GM19238 (cell line): ENCODE measurements at regions not wholly inside any gene's neighbourhood (a gene's known extent, or its start where the extent isn't known, plus 50 kb on each side); places are given as distances from the start of the nearest gene placed in this dataset.

ENCODE experiments used
- DNase-seq: peaks from one replicate; pipeline ENCODE4 v3.0.0; 2011; ENCODE audit warnings: low spot score; ENCODE audit not compliant: insufficient read length

DNA sequence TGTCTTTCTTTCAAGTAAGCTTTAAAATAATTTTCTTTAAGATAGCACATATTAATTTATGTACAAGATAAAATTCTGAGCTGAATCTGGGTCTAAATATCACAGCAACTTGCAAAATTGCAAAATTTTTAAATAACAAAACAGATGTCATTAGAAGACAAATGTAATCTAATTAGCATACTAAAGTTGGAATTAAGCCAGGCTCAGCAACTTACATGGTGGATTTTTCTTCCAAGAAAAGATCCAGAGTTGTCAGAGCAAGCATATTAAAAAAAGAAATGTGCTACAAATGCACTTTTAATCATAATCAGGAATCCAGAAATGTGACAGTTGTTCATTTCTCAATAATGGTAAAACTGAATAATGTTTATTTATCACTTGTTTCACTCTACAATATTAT, 906.9 kb upstream of the INTU start:
- DNase-seq, result no peak

DNA sequence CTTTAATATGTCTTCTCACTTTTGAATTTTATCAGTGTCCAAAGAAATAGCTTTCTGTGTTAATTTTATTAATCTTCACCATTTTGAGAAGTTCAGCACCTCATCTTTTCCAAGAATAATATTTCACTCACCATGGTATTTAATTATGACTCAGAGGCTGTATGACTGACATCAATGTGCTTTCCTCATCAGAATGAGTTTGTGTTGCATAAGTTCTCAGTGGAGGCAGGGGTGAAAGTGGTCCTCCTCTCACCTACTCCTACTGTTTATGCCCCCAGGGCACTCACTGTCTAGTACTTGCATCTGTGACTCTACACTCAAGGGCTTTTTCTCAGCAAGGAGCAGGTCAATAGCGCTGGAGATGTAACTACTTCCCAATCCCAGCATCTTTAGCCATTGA, 905.3 kb upstream of the INTU start:
- no peak for DNase-seq

DNA sequence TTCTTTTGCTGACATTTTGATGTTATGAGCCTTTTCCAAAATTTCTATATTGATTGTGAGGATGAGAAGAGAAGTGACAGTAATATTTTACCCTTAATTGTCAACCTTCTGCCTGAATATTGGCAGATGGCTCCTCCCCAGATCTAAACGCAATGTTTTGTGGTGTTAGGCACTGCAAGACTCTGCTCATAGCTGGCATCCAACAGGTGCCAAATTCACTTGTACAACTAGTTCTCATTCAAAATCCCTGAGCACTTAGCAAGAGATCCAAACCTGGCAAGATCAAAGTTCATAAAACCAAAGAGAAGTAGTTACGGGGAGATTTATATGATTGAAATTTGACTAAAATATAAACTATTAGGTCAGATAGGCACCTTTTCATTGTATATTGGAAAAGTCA, 901.7 kb upstream of the INTU start:
- DNase-seq, result no peak

DNA sequence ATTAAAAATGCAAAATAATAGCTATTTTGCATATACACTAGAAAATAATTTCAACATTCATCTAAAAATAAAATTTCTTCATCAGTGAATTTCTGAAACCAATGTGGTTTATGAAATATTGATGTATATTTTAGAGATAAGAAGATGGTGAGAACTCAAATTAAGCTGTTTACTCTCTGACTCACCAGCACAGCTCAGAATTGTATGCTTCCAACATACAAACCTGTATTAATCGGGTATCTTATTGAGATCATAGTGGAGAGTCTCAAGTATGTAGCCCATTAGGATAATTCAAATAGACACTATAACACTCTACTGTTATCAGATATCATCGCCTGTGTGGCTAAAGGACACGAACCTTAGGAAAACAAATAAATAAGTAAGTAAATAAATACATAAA, 899.5 kb upstream of the INTU start:
- no peak for DNase-seq

DNA sequence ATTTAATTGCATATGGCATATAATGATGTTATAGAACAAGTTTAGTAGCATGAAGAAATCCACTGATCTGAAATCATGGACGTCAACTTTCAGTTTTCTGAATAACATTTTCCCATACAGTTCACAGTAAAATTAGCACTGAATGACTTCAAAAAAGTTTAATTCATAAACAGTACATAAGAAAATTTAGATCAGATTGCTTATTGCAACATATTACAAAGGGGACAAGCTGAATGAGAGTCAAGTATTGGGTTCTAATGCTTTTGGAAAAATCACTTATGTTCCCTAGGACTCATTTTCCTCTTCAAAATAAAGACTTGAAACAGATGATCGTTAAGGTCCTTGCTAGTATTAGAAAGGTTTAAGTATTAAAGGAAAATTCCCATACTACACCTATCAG, 898.3 kb upstream of the INTU start:
- DNase-seq, result no peak

DNA sequence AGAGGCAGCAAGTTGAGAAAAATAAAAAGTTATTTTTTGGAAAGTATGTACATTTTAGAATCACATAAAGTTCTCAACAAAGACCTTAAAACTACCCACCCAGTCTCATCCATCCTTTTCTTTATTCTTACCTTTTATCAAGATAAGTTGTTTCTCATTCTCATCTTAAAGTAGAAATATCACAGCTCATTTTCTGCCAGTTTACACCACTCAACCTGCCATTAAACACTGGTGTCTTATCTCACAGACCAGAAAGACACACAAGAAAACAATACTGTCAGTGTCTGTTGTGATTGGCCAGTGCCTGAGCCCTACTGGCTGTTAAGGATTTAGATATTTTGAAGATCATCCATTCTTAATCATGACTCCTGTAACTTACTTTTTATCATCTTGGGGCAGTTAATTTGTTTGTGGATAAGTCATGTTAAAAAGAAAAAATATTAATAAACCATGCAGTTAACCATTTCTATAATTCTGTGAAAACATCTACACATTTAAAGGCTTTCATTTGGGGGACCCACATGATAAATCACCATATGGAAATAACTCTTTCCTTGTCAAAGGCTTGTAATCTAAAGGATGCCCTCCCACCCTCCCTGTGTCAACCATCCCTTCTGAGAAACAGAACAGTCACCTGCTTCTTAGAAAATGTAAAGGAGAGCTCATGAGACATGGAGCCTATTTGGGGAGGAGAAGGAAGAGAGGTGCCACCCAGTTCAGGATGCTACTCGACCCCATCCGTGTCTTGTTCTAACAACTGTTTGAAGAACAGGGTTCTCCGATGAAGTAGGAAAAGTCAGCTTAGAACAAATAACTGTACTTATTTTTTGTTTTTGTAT, 897.2 kb upstream of the INTU start:
- DNase-seq, result no peak

DNA sequence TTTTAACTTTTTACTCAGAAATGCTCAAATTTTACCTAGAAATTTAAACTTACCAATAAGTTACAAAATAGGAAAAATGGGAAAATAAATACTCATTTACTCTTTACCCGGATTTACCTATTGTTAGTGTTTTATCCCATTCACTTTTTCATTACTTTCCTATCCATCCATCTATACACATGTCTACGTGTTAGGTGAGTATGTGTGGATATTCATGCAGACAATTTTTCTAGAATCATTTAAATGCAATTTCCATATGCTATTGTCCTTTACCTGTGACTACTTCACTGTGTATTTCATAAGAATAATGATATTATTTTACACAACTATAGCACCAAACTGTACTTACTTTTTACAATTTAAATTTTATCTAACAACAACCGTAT, 896.6 kb upstream of the INTU start:
- no peak for DNase-seq

DNA sequence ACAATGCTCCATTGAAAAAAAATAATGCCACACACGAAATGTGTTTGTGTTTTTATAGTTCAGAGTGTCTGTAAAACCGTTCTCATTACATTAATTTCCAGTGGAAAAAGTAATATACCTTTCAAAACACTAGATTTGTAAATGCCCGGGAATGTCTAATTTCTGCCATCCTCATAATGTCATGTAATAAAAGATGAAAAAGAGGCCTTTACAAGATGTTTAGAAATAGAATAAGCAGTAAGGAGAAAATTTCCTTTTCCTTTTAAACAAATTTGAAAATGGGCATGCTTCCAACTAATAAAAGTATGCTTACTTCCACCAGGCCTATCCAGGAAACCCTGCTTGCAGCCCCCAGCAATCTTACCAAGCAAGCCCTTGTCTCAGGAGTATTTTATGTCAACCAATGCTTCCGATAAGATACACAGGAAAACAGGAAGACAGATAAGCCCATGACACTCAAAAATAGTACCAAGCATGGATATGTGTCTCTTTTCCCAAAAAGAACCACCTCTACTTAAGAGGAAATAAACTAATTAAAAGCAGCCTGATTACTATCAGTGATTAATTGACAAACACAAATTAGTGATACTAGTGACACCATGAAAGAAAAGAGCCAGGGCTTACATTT, 894.7 kb upstream of the INTU start:
- no peak for DNase-seq

DNA sequence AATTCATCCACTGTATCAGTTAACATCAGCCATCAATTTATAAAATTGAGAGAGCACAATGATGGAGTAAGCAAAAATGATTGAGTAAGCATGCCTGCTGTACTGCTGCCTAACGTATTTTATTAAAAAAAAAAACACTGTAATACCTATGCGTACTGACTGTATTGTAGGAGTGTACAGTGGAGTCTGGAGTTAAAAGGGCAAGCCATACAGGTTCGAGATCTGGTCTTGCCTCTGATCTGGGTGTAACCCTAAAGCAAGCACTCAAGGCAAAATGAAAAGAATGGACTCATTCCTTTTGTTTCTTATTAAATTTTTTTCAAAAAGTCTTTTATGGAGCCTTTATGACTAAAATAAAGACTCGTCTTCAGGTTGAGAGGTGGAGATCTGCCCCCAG, 894.2 kb upstream of the INTU start:
- no peak for DNase-seq

DNA sequence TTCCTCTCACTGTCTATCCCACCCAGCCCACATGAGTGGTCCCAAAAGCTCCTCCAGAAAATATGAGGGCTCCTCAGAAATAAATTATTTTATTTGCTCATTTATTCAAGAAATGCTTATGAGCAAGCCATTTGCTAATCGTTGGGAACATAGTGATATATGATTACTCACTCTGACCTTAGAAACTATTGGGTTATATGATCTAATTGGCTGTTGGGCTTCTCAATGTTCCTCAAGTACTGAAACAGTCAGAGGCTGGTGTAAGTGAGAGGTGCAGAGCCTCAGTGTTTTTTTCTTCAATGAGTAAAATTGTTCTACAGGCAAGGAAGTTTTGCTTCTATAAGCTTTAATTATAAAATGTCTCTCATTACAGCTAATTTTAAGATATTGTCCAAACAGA, 893.8 kb upstream of the INTU start:
- no peak for DNase-seq

DNA sequence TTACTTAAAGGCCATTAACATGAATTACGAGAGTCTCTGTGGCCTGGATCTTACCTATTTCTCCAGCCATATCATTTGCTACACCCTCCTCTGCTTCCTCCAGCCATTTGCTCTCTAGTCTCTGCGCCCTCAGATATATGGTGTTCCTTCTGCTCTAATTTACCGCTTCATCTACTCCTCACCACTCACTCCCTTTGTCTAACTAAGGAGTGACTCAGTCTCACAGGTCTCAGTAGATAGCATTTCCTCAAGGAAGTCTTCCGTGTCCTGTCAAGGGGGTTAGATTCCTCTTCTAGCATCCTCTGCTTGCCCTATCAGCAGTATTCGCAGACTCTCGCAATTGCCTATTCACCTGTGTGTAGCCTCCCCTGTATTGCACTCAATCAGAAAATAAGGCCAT, 892.1 kb upstream of the INTU start:
- no peak for DNase-seq

DNA sequence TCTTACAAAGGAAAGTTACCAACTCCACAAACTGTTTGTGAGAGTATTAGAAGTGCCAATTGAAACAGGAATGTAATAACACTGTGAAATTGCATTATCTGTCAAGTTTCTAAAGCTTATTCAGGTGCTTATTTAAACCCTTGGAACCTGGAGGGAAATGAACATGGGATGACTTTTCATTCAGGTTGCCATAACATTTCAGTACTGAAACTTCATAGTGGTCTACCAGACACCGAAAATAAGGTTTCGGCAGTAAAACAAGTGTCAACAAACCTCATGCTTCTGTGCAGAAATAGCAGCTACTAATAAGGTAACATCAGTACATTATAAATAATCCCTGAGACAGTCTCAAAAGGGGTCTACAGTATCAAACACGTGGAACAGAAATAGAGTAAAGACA, 890.7 kb upstream of the INTU start:
- DNase-seq, result no peak

DNA sequence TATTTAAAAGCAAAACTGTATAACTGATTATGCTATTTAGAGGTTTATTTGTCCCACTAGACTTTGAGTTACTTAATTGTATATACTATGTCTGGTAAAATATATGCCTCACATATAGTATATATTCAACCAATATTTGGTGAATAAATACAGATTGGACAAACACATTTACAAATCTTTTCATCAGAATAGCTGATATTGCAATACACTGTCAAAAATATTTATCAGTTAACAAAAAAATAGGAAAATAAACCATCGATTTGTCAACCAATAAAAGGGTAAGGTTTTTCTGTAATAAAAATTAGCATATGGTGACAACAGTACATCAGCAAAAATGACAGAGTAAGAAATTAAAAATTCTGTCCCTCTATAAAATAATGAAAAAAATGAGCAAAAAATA, 889.9 kb upstream of the INTU start:
- DNase-seq, result no peak

DNA sequence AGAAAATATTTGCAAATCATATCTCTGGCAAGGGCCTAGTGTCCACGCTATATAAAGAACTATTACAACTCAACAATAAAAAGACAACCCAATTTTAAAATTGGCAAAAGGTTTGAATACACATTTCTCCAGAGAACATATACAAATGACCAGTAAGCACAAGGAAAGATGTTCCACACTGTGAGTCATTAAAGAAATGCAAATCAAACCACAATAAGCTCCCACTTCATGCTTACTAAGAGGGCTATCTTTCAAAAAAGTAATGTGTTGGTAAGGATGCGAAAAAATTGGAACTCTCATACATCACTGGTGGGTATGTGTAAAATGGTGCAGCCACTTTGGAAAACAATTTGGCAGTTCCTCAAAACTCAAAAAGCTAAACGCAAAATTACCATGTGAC, 884.0 kb upstream of the INTU start:
- no peak for DNase-seq

DNA sequence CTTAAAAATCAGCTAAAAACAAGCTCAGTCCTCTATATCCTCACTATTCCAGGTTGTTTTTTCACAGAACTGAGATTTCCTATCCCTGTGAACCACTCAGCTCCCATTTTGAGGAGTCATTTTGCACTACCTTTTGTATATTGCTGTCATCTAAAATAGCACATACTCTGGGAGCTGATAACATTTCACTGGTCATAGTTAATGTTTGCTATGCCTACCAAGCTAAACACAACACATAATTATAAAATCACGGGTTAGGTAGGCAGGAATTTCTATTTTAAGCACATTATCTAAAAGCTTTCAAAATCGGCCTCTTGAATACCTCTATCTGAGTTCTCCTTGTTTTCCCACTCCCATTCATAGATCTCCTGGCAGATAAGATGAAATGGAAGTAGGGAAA, 882.0 kb upstream of the INTU start:
- DNase-seq, result no peak

DNA sequence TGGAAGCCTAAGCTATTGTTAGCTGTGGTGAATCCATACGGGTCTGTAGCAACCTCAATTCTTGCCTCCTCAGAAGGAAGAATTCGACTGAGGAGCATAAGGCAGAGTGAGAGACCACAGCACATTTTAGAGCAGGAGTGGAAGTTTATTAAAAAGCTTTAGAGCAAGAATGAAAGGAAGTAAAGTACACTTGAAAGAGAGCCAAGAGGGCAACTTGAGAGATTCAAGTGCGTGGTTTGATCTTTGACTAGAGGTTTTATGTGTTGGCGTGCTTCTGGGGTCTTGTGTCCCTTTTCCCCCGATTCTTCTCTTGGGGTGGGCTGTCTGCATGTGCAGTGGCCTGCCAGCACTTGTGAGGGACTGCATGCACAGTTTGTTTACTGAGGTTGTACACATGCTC, 880.6 kb upstream of the INTU start:
- DNase-seq, result no peak

DNA sequence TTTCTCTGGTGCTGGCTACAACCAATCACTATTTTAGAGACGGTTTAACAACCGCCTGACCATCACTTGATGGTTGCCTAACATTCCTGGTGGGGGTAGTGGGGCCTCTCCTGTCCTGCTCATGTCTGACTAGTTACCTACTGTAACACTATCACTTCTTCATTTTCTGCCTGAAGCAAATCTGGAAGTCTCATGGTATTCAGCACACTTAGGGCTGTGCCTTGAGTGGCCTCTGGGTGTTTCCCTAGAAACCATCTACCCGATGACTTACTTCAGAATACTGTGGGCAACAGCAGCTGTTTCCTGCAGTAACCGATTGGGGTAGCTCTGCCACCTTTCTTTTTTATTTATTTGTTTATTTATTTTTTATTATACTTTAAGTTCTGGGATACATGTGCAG, 880.1 kb upstream of the INTU start:
- no peak for DNase-seq

DNA sequence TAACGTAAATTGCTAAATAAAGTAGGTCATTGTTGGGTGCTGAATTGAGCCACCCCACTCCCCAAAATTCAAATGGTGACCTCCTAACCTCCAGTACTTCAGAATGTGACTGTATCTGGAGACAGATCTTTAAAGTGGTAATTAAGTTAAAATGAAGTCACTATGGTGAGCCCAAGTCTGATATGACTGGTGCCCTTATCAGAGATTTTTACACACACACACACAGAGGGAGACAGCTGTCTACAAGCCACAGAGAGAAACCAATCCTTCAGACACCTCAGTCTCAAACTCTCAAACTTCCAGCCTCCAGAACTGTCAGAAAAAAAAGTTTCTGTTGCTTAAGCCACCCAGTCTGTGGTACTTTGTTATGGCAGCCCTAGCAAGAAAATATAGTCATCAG, 879.2 kb upstream of the INTU start:
- DNase-seq, result no peak

DNA sequence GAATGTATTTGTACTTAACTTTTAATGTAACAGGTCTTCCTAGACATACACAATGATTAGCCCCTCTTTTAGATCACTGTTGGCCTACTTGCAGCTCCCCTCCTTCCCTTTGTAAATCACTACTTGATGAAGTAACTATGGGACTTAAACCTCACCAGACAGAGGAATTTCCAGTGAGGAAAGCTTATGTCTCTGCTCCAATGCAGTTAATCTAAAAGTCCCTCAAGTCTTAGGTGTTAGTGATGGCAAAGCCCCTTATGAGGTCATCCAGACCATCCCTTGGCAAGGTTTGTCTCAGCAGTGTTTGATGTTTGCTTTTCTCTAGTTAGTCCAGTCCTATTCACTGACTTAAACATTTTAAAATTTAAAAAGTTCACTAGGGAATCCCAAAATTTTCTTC, 877.3 kb upstream of the INTU start:
- no peak for DNase-seq

DNA sequence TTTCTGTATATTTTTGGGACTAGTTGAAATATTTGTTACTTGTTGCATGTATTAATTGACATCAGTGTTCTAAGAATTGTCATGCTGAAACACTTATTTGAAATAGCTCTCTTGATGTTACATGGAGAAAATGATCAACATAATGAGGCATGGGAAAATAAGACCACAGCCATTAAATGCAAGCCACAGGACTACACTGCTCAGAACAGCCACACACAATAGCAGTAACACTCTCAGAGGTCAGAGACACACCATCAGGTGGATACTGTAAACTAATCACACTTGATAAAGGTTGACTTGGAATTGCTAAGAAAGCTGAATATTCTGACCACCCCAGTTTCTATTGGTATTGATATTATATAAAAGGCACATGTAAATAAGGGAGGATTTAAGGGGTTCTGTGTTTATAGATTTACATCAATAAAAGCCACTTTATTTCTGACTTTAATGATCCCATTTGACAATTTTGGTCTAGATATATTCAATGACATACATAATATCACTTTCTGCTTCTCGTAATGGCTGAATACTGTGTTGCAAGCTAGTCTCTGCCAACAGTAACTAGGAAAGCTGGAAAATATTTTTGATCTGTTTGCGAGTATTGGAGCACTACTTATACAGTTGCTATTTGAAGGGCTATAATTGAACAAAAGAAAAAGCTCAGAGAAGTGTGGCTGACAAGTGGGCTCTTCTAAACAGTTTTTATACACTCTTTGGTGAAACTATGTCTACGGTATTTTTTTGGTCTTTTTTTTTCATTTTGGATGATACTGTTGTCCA, 876.5 kb upstream of the INTU start:
- no peak for DNase-seq

DNA sequence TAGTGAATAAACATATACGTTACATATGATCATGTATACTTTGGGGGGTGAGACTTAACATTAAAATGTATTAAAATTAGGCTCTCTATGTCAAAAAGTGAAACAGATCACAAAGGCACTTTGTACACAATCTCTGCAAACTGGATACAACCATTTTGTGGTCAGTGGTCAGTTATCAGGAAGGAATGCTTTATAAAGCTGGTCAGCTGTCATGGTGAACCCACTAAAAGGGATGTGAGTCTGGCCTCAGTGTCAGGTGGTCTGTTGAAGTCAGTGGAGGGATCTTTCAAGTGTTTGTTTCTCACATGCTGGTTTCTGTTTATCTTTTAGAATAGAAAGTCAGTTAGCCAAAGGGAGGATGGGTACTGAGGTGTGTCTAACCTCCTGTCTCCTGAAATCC, 875.5 kb upstream of the INTU start:
- no peak for DNase-seq

DNA sequence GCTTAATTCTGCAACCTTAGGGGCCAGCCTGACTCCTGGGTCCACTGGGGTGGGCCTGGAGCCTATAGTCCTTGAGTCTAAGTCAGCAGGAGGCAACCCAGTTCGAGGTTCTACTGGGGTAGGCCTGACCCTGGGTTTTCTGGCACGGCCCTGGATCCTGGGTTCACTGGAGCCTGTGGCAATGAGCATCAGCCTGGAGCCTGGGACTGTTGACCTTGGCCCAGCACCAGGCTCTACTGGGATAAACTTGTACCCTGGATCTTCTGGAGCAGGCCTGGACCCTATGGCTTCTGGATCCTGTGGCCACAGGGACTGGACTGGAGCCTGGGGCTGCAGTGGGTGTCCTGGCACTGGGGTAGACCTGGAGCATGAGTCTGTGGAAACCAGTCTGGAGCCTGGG, 874.3 kb upstream of the INTU start:
- no peak for DNase-seq
